ENCODE measurements at regions not wholly inside any gene's neighbourhood (a gene's known extent, or its start where the extent isn't known, plus 50 kb on each side); places are given as distances from the start of the nearest gene placed in this dataset.

- H3K4me3 ChIP-seq (ENCODE audit: insufficient read depth in 1 of 2, low read depth in 1 of 2, low read length in 2 of 2): no peak overlapping the region
- DNase-seq: peak; percentile 42
- H2BK120ac ChIP-seq (ENCODE audit: low read depth, low read length): no peak overlapping the region
- no peak overlapping the region for H3K18ac ChIP-seq (ENCODE audit: low read depth in 1 of 2, low read length in 2 of 2)
- no peak overlapping the region for H2BK5ac ChIP-seq (ENCODE audit: low read depth, low read length, poor library complexity, severe bottlenecking)
- no peak overlapping the region for H3K14ac ChIP-seq (ENCODE audit: low read length in 2 of 2)
- H4K8ac ChIP-seq (ENCODE audit: low read length): no peak overlapping the region
- 83% methylated on average over 3 of the region's 4 CpGs for WGBS
- no peak overlapping the region for H3K27ac ChIP-seq (ENCODE audit: low read length, poor library complexity, severe bottlenecking)
- no peak overlapping the region for H2BK15ac ChIP-seq (ENCODE audit: low read depth, poor library complexity, severe bottlenecking)
- H3K23ac ChIP-seq (ENCODE audit: low read length in 2 of 2): no peak overlapping the region
- no peak overlapping the region for H2AK5ac ChIP-seq (ENCODE audit: low read length, severe bottlenecking)
- no peaks in the 10 kb centered on the region for H3K27me3 ChIP-seq (ENCODE audit: control insufficient read depth in 1 of 2, insufficient read depth in 1 of 2, low read length in 2 of 2)
- peaks cover 2% of the 10 kb centered on the region for H3K4me1 ChIP-seq (ENCODE audit: control insufficient read depth, insufficient read depth, low read depth, low read length)
- H3K4ac ChIP-seq (ENCODE audit: low read depth in 1 of 2, low read length in 2 of 2): no peak overlapping the region
- H4K91ac ChIP-seq (ENCODE audit: low read length): no peak overlapping the region
- H3K4me2 ChIP-seq (ENCODE audit: low read length, poor library complexity, severe bottlenecking): no peak overlapping the region
- H3K9ac ChIP-seq (ENCODE audit: low read length): no peak overlapping the region
- peaks cover 0 to 6% of the 10 kb centered on the region in 2 experiments for H3K36me3 ChIP-seq (ENCODE audit: control insufficient read depth in 1 of 2, insufficient read depth in 2 of 2, low read depth in 1 of 2, low read length in 2 of 2)
- peaks cover 23% of the 10 kb centered on the region for H3K79me1 ChIP-seq (replicated peaks; ENCODE audit: low read length, poor library complexity, severe bottlenecking)
- H2AFZ ChIP-seq (ENCODE audit: low read depth, low read length): no peak overlapping the region
- H3K9me3 ChIP-seq (ENCODE audit: control insufficient read depth, low read length): no peaks in the 10 kb centered on the region
- no peak overlapping the region for H2BK12ac ChIP-seq (ENCODE audit: low read length in 2 of 2)
Observed at GRCh38 chr13:107518780-107519179, 696.6 kb downstream of the LIG4 start.

GRCh38 chr13:107518292-107518691, 697.0 kb downstream of the LIG4 start:
- Histone ChIP-seq H2BK120ac (ENCODE audit: low read depth, low read length) (no peak overlapping the region), H4K8ac (ENCODE audit: low read length) (no peak overlapping the region), H2AFZ (ENCODE audit: low read depth, low read length) (no peak overlapping the region), H3K23ac (ENCODE audit: low read length in 2 of 2) (no peak overlapping the region), H3K18ac (ENCODE audit: low read depth in 1 of 2, low read length in 2 of 2) (no peak overlapping the region), H3K4ac (ENCODE audit: low read depth in 1 of 2, low read length in 2 of 2) (no peak overlapping the region), H3K79me1 (replicated peaks; ENCODE audit: low read length, poor library complexity, severe bottlenecking) (peaks cover 22% of the 10 kb centered on the region), H3K9me3 (ENCODE audit: control insufficient read depth, low read length) (no peaks in the 10 kb centered on the region), H3K27ac (ENCODE audit: low read length, poor library complexity, severe bottlenecking) (no peak overlapping the region), H2BK5ac (ENCODE audit: low read depth, low read length, poor library complexity, severe bottlenecking) (no peak overlapping the region), H4K91ac (ENCODE audit: low read length) (no peak overlapping the region), H3K4me3 (ENCODE audit: insufficient read depth in 1 of 2, low read depth in 1 of 2, low read length in 2 of 2) (no peak overlapping the region), H3K14ac (ENCODE audit: low read length in 2 of 2) (no peak overlapping the region), H2AK5ac (ENCODE audit: low read length, severe bottlenecking) (no peak overlapping the region), H3K36me3 (ENCODE audit: control insufficient read depth in 1 of 2, insufficient read depth in 2 of 2, low read depth in 1 of 2, low read length in 2 of 2) (peaks cover 0 to 6% of the 10 kb centered on the region in 2 experiments), H3K4me1 (ENCODE audit: control insufficient read depth, insufficient read depth, low read depth, low read length) (peaks cover 2% of the 10 kb centered on the region), H3K4me2 (ENCODE audit: low read length, poor library complexity, severe bottlenecking) (no peak overlapping the region), H3K9ac (ENCODE audit: low read length) (no peak overlapping the region), H3K27me3 (ENCODE audit: control insufficient read depth in 1 of 2, insufficient read depth in 1 of 2, low read length in 2 of 2) (no peaks in the 10 kb centered on the region), H2BK15ac (ENCODE audit: low read depth, poor library complexity, severe bottlenecking) (no peak overlapping the region), H2BK12ac (ENCODE audit: low read length in 2 of 2) (no peak overlapping the region)
- 89% methylated on average over 3 of the region's 3 CpGs for WGBS
- DNase-seq: peak; percentile 34

GRCh38 chr13:107516517-107516916, 698.8 kb downstream of the LIG4 start:
- no peak overlapping the region for H2AFZ ChIP-seq (ENCODE audit: low read depth, low read length)
- peaks cover 24% of the 10 kb centered on the region for H3K79me1 ChIP-seq (replicated peaks; ENCODE audit: low read length, poor library complexity, severe bottlenecking)
- no CpG with 5 or more reads among the region's 4 CpGs for WGBS
- H3K4ac ChIP-seq (ENCODE audit: low read depth in 1 of 2, low read length in 2 of 2): no peak overlapping the region
- DNase-seq: no peak
- no peak overlapping the region for H3K23ac ChIP-seq (ENCODE audit: low read length in 2 of 2)
- no peak overlapping the region for H3K14ac ChIP-seq (ENCODE audit: low read length in 2 of 2)
- no peak overlapping the region for H2AK5ac ChIP-seq (ENCODE audit: low read length, severe bottlenecking)
- no peak overlapping the region for H2BK12ac ChIP-seq (ENCODE audit: low read length in 2 of 2)
- no peak overlapping the region for H2BK120ac ChIP-seq (ENCODE audit: low read depth, low read length)
- H3K4me1 ChIP-seq (ENCODE audit: control insufficient read depth, insufficient read depth, low read depth, low read length): peaks cover 3% of the 10 kb centered on the region
- H3K36me3 ChIP-seq (ENCODE audit: control insufficient read depth in 1 of 2, insufficient read depth in 2 of 2, low read depth in 1 of 2, low read length in 2 of 2): peaks cover 0 to 6% of the 10 kb centered on the region in 2 experiments
- H4K8ac ChIP-seq (ENCODE audit: low read length): no peak overlapping the region
- no peaks in the 10 kb centered on the region for H3K27me3 ChIP-seq (ENCODE audit: control insufficient read depth in 1 of 2, insufficient read depth in 1 of 2, low read length in 2 of 2)
- no peak overlapping the region for H3K18ac ChIP-seq (ENCODE audit: low read depth in 1 of 2, low read length in 2 of 2)
- no peak overlapping the region for H3K4me2 ChIP-seq (ENCODE audit: low read length, poor library complexity, severe bottlenecking)
- H3K27ac ChIP-seq (ENCODE audit: low read length, poor library complexity, severe bottlenecking): no peak overlapping the region
- H2BK5ac ChIP-seq (ENCODE audit: low read depth, low read length, poor library complexity, severe bottlenecking): no peak overlapping the region
- H2BK15ac ChIP-seq (ENCODE audit: low read depth, poor library complexity, severe bottlenecking): no peak overlapping the region
- no peak overlapping the region for H3K4me3 ChIP-seq (ENCODE audit: insufficient read depth in 1 of 2, low read depth in 1 of 2, low read length in 2 of 2)
- H3K9ac ChIP-seq (ENCODE audit: low read length): no peak overlapping the region
- H3K9me3 ChIP-seq (ENCODE audit: control insufficient read depth, low read length): no peaks in the 10 kb centered on the region
- H4K91ac ChIP-seq (ENCODE audit: low read length): no peak overlapping the region

- no peak for DNase-seq
Observed at GRCh38 chr13:107512551-107512950, 702.8 kb downstream of the LIG4 start.

More at GRCh38 chr13:107512551-107512950, 702.8 kb downstream of the LIG4 start:
- no peak overlapping the region for H2BK5ac ChIP-seq (ENCODE audit: low read depth, low read length, poor library complexity, severe bottlenecking)
- H2AK5ac ChIP-seq (ENCODE audit: low read length, severe bottlenecking): no peak overlapping the region
- H3K27ac ChIP-seq (ENCODE audit: low read length, poor library complexity, severe bottlenecking): no peak overlapping the region
- H3K27me3 ChIP-seq (ENCODE audit: control insufficient read depth in 1 of 2, insufficient read depth in 1 of 2, low read length in 2 of 2): no peaks in the 10 kb centered on the region
- H2AFZ ChIP-seq (ENCODE audit: low read depth, low read length): no peak overlapping the region
- no peak overlapping the region for H4K91ac ChIP-seq (ENCODE audit: low read length)
- H2BK15ac ChIP-seq (ENCODE audit: low read depth, poor library complexity, severe bottlenecking): no peak overlapping the region
- H3K4me1 ChIP-seq (ENCODE audit: control insufficient read depth, insufficient read depth, low read depth, low read length): peaks cover 3% of the 10 kb centered on the region
- H3K23ac ChIP-seq (ENCODE audit: low read length in 2 of 2): no peak overlapping the region
- H3K18ac ChIP-seq (ENCODE audit: low read depth in 1 of 2, low read length in 2 of 2): peak overlapping the region in 1 of 2 experiments; percentile 21
- WGBS: 93% methylated on average over 6 of the region's 6 CpGs
- peaks cover 0 to 3% of the 10 kb centered on the region in 2 experiments for H3K36me3 ChIP-seq (ENCODE audit: control insufficient read depth in 1 of 2, insufficient read depth in 2 of 2, low read depth in 1 of 2, low read length in 2 of 2)
- H4K8ac ChIP-seq (ENCODE audit: low read length): no peak overlapping the region
- H3K4me2 ChIP-seq (ENCODE audit: low read length, poor library complexity, severe bottlenecking): no peak overlapping the region
- H3K4me3 ChIP-seq (ENCODE audit: insufficient read depth in 1 of 2, low read depth in 1 of 2, low read length in 2 of 2): no peak overlapping the region
- peaks cover 26% of the 10 kb centered on the region for H3K79me1 ChIP-seq (replicated peaks; ENCODE audit: low read length, poor library complexity, severe bottlenecking)
- H3K14ac ChIP-seq (ENCODE audit: low read length in 2 of 2): no peak overlapping the region
- no peak overlapping the region for H3K9ac ChIP-seq (ENCODE audit: low read length)
- no peak overlapping the region for H3K4ac ChIP-seq (ENCODE audit: low read depth in 1 of 2, low read length in 2 of 2)
- no peak overlapping the region for H2BK120ac ChIP-seq (ENCODE audit: low read depth, low read length)
- peaks cover 3% of the 10 kb centered on the region for H3K9me3 ChIP-seq (ENCODE audit: control insufficient read depth, low read length)
- H2BK12ac ChIP-seq (ENCODE audit: low read length in 2 of 2): no peak overlapping the region

Measured in mesenchymal stem cell (in vitro differentiated cells and primary cell).